Endometrium (tissue), 2 donors: ENCODE measurements at regions not wholly inside any gene's neighbourhood (a gene's known extent, or its start where the extent isn't known, plus 50 kb on each side); places are given as distances from the start of the nearest gene placed in this dataset.
"Not testable (repeated sequence)": the region's sequence is repeated elsewhere in the genome, so short reads cannot be mapped to it uniquely, and the experiment has no call there.

Experiments
- FAIRE-seq: peaks from 2 replicates; lab custom pipeline; 2012; peaks lifted over from hg19 to GRCh38; lab: Jason Lieb, UNC
- donor health status: control.
- donor health status: control.

DNA sequence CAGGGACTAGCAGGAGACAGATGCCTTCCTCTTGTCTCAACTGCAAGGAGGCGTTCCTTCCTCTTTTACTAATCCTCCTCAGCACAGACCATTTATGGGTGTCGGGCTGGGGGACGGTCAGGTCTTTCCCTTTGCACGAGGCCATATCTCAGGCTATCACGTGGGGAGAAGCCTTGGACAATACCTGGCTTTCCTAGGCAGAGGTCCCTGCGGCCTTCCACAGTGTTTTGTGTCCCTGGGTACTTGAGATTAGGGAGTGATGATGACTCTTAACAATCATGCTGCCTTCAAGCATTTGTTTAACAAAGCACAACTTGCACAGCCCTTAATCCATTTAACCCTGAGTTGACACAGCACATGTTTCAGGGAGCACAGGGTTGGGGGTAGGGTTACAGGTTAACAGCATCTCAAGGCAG lies 1238.6 kb downstream of the OLFM4 start:
- not testable (repeated sequence) for FAIRE-seq

GRCh38 chr13:54268013-54268695 lies 1239.5 kb downstream of the OLFM4 start:
- not testable (repeated sequence) for FAIRE-seq

GRCh38 chr13:54287062-54287764 lies 1258.6 kb downstream of the OLFM4 start:
- FAIRE-seq, result no peak

DNA sequence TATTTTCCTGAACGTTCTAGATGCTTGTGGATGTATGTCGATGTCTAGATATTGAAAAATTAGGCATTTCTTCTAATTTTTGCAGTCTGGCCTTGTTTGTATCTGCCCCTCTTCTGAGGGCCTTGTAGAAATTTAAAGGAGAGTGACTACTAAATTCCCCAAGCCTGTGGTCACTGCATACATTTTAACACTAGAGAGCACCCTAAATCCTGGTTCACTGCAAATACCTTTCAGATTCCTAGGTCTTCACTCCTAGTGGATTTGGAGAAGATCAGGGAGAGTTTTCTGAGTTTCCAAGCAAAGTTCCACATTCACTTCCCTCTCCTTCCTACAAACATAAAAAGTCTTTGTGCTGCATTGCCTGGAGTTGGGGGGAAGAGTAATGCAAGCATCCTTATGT lies 1272.5 kb downstream of the OLFM4 start:
- no peak for FAIRE-seq

GRCh38 chr13:54305377-54305776 lies 1276.8 kb downstream of the OLFM4 start:
- no peak for FAIRE-seq

- FAIRE-seq, result no peak
Measured at GRCh38 chr13:54312885-54313284, 1284.3 kb downstream of the OLFM4 start.

- no peak for FAIRE-seq
Measured at GRCh38 chr13:54317722-54318121, 1289.1 kb downstream of the OLFM4 start.

DNA sequence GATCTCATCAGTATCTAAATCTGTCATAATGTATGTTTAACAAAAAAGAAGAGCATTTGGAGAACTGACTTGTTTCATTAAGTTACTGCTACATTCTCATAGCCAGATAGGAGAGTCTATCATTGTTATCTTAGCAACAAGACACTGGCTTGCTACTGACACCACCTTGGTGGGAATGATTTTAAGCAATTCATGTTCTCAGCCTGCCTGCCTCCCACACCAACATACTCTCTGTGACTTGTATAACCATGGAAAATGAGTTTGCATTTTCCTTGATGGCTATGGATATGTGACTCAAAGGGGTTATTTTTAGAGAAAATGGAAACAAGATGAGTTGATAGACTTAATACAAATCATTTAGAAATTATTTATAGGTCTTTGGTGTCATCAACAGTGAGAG lies 1308.9 kb downstream of the OLFM4 start:
- FAIRE-seq, result no peak

GRCh38 chr13:54347531-54347930 lies 1318.9 kb downstream of the OLFM4 start:
- no peak for FAIRE-seq

GRCh38 chr13:54356209-54356608 lies 1327.6 kb downstream of the OLFM4 start:
- FAIRE-seq, result no peak

DNA sequence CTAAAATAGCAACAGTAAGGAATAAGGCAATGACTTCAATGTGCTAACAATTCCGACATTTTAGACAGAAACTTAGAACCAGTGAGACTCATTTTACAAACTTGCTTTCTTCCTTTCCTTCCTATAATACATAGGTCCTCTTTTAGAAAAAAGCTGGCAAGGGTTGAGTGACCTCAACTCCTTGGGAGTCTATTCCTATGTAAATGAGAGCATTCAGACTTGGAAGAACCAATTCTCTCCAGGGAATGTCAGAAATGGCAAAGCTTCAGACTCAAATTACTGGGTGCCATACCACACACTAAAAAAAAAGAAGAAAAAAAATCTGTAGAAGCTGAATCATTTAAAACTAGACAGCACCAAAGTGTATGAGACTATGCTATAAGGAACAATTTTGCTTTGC lies 1328.2 kb downstream of the OLFM4 start:
- FAIRE-seq, result no peak

DNA sequence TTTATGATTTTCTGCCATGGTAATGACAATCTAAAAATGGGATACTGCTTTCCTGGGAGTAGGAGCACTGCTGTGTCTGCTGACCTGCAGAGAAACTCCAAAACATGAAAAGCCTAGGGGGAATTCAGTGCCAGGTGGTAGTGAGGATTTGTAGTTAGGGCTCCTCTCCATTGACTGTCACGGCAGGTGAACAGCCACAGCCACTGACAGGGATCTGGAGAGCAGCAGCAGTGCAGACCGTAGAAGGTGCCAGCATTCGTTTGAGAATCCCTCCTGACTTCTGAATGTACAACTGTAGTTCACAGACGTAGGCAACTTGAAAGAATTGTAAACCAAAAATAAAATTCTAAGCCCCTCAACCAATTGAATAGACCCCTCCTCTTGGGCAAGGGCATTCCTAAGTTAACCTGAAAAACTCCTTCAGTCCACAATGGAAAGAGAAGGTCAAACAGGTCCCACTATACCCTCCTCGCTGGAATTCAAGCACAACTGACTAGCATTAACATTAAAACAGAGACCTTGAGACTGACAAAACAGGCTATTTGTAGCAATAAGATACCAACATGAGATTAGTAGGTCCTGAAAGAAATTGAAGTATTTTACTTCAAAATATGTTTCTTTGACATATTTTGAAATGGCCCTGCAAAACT lies 1328.8 kb downstream of the OLFM4 start:
- no peak for FAIRE-seq

DNA sequence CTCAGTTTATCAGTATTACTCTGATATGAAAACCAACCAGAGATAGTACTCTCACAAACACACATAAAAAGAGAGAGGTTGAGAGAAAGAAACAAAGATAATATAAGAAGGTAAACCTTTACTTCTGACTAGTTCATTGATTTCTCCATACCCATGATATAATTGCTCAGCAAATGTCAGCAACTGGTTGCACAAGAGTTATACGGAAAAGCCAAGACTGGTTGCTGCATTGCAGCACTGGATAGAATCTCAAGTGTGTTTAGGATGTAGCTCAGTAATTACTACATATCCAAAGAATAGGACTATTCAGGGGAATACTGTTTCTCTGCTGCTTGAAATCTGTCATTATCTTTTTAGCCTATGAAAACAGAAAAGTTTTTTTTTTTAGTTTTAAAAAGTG lies 1332.8 kb downstream of the OLFM4 start:
- FAIRE-seq, result no peak

DNA sequence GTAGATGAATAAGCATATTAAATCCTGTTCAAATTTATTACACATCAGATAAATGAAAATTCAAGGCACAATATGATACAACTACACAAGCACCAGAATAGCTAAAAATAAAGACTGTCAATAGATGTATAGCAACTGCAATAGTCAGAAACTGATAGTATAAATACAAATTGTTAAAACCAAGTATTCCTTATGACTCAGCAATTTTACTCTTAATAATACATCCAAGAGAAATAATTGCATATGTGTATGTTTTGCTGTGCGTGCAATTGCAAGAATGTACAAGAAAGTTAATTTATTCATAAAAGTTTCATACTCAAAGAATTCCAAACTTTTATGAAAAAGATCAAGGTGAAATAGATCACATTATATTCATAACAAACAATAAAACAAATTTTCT lies 1338.1 kb downstream of the OLFM4 start:
- FAIRE-seq, result no peak

DNA sequence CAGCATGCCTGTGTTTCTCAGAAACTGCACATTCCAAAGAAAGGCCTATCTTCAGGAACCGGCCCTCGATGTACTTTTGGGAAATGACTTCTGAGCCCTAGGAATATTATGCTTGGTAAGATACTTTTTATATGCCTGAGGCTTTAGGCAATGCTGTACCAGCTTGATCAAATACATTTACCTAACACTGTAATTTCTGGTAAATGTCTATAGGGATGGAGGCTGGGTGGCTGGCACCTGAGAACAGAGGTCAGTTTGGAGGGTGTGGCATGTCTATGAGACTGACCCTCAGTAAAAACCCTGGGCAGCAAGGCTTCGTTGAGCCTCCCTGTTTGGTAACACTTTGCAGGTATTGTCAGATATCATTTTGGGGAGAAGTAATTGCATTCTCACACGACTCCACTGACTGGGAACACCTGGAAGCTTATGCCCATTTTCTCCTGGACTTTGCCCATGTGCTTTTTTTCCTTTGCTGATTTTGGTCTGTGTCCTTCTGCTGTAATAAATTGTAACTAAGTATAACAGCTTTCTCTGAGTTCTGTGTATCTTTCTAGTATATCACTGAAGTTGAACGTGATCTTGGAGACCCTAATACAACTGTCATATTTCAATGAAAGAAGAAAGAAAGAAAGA lies 1339.1 kb downstream of the OLFM4 start:
- FAIRE-seq, result no peak

DNA sequence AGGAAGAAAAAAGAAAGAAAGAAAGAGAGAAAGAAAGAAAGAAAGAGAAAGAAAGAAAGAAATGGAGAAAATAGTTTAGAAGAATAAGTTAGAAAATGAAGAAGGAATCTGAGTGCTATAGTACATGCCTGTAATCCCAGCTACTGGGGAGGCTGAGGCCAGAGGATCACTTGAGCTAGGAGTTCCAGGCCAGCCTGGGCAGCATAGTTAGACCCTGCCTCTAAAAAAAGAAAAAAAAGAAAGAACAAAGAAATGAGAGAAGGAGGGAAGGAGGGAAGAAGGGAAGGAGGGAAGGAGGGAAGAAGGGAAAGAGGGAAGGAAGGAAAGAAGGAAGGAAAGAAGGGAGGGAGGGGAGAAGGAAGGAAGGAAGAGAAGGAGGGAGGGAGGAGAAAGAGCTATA lies 1339.8 kb downstream of the OLFM4 start:
- no peak for FAIRE-seq

DNA sequence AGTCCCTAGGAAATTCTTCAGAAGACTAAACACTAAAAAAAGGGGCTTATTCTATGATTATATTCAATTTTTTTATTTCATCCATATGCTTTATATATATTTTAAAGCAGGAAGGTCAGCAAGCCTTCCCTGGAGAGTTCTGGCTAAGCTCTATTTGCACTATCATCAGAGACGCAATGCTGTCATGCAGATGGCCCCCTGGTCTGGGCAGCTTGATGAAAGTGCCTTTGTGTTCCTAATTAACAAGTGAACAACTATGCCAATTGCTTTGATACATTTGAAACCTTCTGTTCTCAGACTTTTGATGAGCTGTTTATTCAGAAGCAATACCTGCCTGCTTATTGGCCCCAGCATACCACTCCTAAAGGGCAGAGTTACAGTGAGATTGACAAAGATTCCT lies 1344.6 kb downstream of the OLFM4 start:
- no peak for FAIRE-seq

DNA sequence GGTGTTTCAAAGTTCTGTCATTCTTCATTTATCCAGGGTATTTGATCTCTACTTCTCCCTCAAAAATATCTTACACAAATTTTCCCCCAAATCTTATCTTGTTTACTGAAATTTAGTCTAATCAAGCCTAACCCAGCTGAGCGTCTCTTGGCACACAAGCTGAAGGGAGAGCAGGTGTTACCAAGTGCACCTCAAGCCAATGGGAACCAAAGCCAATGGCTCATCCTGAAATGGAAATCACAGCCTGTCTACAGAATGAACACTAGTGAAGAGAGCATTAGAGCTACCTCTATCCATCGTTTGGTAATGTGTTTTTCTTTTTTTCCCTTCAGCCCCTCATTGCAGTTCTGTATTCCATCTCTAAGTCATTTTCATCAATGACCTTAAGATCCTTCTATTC lies 1350.8 kb downstream of the OLFM4 start:
- no peak for FAIRE-seq

DNA sequence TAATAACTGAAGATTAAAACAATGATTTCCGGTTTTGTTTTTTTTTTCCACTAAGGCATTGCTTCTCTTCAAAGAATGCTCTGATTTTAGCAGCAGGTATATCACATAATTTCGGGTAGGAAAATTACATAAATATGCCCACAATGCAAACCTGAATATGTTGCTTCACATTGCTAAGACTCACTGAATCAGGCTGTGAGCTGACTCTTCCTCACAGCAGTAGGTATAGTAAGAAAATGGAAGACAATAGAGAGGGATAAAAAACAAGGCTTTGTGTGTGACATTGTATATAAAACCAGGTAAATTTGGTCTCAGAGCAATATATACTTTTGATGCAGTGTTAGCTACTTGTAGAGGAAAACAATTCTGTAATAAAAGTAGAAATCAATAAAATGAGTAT lies 1355.0 kb downstream of the OLFM4 start:
- no peak for FAIRE-seq

DNA sequence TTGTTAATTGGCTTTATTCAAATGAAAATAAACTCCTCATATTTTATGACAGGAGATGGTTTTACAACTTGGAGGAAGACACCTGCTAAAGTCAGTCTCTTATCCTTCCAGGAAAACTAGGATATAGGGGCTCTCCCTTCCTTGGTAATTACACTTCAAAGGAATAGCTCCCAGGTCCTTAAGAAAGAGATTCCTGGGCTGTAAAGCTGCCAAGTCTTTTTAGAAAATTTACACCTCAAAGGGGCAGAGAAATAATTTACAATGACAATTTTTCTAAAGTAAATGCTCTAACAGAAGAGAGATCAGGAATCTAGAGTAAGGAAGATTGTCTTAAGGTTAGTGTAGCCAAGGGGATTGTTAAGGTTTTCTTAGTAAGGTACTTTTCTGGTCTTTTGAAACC lies 1359.0 kb downstream of the OLFM4 start:
- no peak for FAIRE-seq

DNA sequence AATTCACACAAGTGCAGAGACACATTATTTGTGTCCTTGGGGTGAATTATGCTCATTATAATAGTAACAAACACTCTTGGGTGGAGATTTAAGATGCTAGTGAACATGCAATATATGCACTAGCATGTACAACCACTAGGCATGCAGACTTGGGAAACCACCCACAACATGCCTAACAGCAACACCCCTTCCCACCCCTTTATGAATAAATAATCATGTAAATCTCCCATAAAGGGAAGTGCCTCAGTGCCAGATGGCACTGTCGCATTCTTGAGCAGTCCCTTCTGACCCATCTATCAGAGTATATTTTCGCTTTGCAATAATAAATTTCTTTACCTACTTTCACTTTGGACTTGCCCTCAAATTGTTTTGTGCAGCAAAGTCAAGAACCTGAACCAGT lies 1362.2 kb downstream of the OLFM4 start:
- no peak for FAIRE-seq

DNA sequence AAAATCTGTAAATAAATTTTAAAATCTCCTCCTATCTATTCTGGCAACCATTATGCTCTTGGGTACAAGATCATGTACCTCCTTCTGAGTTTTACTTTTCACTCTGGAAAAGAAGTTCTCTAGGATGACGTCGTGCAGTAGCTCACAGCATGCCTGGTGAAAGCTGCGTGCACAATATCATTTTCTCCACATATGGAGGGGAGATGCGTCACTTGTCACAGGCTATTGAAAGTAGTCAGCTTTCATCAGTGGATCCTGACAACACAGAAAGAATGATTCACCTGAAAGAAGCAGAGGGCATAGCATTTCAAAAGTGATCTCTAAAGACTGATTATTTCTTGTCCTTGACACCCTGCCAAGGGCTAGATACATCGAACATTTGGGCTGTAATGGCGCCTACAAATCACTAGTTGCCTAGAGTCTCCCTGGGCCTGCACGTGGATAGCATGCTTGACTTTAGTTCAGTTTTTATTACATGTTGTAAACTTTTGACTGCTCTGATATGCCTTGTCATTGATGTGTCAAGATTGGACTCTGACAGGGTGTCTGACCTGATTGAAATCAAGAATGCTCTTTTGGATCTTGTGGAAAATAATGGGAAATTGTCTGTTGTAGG lies 1365.6 kb downstream of the OLFM4 start:
- no peak for FAIRE-seq

- no peak for FAIRE-seq
Measured at GRCh38 chr13:54394908-54395307, 1366.3 kb downstream of the OLFM4 start.
